GM18519 (cell line): ENCODE measurements at regions not wholly inside any gene's neighbourhood (a gene's known extent, or its start where the extent isn't known, plus 50 kb on each side); places are given as distances from the start of the nearest gene placed in this dataset.

Experiments
- ATAC-seq: cut with Tn5 transposase; IDR thresholded peaks from one replicate; pipeline ENCODE4 v1.9.1; 2021; ENCODE audit warnings: mild to moderate bottlenecking, moderate library complexity; ENCODE audit not compliant: unreplicated experiment, low FRiP score

GRCh38 chr13:31955101-31955500 is 76.5 kb upstream of the FRY start:
- ATAC-seq = no peak

GRCh38 chr13:31955741-31956140 is 75.8 kb upstream of the FRY start:
- no peak for ATAC-seq

- ATAC-seq = no peak
These were observed 74.5 kb upstream of the FRY start for GRCh38 chr13:31956980-31957644.

GRCh38 chr13:31957772-31958171 is 73.8 kb upstream of the FRY start:
- no peak for ATAC-seq

GRCh38 chr13:31962731-31963370 is 68.7 kb upstream of the FRY start:
- ATAC-seq = no peak

GRCh38 chr13:31963631-31964030 is 67.9 kb upstream of the FRY start:
- ATAC-seq = no peak

GRCh38 chr13:31964168-31964567 is 67.4 kb upstream of the FRY start:
- no peak for ATAC-seq

- peak; percentile 93 for ATAC-seq
These were observed 66.1 kb upstream of the FRY start for GRCh38 chr13:31965361-31966066.

- no peak for ATAC-seq
These were observed 64.4 kb upstream of the FRY start for GRCh38 chr13:31967155-31967554.

- no peak for ATAC-seq
These were observed 63.1 kb upstream of the FRY start for GRCh38 chr13:31968473-31968872.

GRCh38 chr13:31970231-31970930 is 61.2 kb upstream of the FRY start:
- no peak for ATAC-seq

- no peak for ATAC-seq
These were observed 59.1 kb upstream of the FRY start for GRCh38 chr13:31972453-31972852.

GRCh38 chr13:31978021-31978420 is 53.6 kb upstream of the FRY start:
- ATAC-seq = no peak

GRCh38 chr13:31980830-31981229 is 50.7 kb upstream of the FRY start:
- ATAC-seq = no peak
